ENCODE measurements at regions not wholly inside any gene's neighbourhood (a gene's known extent, or its start where the extent isn't known, plus 50 kb on each side); places are given as distances from the start of the nearest gene placed in this dataset.

- no peak for TF ChIP-seq CTCF (conservative IDR thresholded peaks at IDR 0.05 in 1 of 2, IDR thresholded peaks at IDR 0.05 in 1 of 2; ENCODE audit: extremely low read depth in 1 of 2, insufficient read depth in 1 of 2, low read depth in 1 of 2, low read length in 2 of 2)
- no peak for TF ChIP-seq EZH2 (IDR thresholded peaks at IDR 0.05; ENCODE audit: borderline replicate concordance, low read length)
Measured at GRCh38 chr2:111689174-111689573, 194.8 kb downstream of the ANAPC1 start.

All from mammary epithelial cell (primary cell).